Putamen (tissue), 1 donor: ENCODE measurements at regions not wholly inside any gene's neighbourhood (a gene's known extent, or its start where the extent isn't known, plus 50 kb on each side); places are given as distances from the start of the nearest gene placed in this dataset.

Experiments
- DNase-seq: peaks from one replicate; pipeline ENCODE4 v3.0.0-alpha.2; 2016; ENCODE audit warnings: low spot score

DNA sequence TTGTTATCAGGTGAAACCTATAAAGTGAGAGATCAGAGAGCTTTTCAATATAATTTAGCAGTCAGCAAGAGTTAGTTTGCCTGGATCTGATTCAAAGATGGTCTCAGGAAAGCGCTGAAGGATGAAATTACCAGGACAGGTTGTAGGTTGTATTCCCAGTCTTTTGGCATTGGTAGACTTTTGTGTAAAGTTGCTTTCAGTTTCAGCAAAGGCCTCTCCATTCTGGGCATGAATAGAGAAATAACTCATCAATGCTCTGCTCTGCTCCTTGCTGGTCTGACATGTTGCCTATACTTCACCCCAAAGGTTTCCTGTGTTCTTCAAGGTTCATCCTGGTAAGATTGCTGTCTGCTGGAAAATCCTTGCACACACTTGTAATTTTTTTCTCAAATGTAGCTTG lies 714.8 kb downstream of the EPM2A start:
- DNase-seq = no peak

DNA sequence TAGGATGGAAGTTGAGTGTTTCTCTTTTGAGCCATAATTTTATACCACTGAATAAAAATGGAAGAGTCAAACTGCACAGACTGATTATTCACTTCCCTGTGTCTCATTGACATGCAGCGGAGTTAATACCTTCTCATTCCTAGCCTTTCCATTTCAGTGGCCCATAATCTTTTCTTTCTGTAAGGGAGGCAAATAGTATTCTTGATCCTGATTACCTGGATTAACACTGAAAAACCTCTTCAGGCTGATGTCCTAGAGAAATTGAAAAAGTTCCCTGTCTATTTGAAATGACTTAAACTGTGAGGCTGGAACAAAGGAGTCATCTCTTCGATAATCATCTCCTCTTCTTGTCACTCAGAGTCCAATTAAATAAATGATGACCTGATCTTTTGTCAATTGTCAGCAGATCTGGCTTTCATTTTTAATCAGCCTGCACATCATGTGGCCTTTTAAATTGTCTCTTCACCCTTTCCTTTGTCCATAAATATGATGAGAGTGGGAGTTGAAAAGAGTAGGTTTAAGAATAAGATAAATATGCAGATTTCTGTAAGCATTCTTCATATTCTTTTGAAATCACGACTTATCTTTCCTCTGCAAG lies 713.0 kb downstream of the EPM2A start:
- no peak for DNase-seq

DNA sequence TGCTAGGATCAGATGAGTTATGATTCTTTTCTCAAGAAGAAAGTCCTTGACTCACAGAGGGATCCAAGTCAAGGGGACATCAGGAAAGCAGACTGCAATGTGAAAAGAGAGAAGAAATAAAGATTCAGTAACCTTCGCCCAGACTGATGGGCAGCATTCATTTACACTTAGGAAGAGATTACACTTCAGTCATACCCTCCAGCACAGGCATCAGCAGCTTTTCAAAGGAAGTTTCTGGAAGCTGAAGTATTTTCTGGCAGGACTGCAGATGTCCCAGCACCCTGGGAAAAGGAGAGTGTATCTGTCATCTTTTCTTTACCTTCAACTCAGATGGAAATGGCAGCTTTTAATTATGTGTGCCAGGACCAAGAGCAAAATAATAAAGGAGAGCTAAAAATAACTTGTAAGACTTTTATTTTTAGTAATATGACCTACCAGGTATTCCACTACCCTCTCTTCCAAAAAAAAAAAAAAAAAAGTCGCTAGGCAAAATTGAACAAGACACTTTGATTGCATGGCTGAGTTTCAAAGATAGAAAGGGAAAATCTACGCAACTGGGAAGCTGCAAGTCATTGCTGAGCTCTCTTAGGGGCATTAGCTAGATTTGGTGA lies 712.1 kb downstream of the EPM2A start:
- DNase-seq = no peak

DNA sequence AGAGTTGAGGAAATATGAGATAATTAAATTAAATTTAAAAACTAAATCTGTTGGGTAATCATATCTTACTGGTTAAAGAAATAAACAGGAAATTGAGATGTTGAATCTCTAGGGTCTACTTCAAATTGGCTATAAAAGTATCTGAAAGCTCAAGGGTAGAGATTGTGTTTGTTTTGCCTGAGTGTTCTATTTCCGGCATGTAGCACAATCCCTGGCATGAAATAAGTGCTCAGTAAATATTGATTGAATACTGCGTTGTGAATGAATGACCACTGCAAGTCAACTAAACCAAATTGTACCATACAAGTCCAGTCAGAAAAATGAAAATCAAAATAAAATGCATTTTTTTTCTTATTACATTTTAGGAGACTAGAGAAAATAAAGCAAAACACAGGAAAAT lies 709.8 kb downstream of the EPM2A start:
- DNase-seq = no peak

DNA sequence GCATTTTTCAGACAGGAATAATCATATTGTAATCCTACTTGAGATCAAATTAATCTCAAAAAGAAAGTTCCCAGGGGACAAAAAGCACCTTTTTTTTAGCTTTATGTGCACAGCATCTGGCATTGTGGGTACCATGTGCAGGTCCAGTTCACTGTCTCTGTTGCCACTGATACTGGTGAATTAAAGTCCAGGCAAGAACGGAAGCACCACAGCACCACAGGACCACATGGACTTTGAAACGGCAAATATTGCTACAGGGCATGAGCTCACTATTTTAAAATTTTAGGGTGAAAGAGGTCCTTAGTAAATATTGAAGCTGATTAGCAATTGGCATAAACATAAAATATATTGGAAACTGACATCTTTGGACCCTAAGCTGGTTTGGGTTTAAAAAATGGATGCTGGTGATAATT lies 709.0 kb downstream of the EPM2A start:
- no peak for DNase-seq

DNA sequence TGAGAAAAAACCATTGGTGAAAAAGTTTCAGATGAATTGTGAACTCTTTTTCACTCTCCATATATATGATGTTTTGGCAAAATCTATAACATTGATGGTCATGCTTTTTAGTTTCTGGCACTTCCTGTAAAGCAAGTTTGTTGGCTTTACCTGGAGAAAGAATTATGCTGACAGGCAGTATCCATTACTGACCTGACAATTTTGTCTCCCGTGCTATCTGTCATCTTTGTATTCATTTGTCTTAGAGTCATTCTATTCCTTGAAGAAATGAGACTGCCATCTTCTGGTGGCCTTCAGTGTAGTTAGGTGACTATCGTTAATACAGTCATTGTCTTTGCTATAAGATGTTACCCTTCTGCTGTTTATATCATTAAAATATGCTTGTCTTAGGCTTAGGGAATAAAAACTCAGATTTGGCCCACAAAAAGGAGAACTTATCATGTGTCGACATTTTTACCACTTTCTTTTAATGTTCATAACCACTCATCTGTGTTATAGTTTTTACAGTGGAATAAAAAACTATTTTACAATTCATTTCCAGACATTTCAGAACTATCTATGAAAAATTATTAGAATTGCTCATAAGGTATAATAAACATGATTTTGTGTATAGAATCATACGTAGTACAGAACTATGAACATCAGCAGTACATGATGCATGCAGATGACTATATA lies 707.0 kb downstream of the EPM2A start:
- DNase-seq = peak; percentile 16

DNA sequence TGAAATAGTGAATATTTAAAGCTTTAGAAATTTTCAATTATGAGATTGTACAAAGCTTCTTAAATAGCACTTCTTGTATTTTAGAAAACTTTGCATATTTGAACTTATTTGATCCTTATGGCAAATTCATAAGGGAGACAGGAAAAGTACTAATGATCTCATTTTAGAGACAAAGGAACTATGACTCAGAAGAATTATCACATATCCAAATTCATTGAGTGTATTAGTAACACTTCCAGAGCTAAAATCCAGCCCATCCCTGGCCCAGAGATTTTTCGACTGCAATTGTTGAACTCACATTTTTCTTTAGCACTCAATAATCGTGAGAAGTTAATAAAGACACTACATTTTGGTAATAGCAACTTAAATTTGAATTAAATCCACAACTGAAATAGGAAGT lies 704.3 kb downstream of the EPM2A start:
- peak; percentile 7 for DNase-seq

DNA sequence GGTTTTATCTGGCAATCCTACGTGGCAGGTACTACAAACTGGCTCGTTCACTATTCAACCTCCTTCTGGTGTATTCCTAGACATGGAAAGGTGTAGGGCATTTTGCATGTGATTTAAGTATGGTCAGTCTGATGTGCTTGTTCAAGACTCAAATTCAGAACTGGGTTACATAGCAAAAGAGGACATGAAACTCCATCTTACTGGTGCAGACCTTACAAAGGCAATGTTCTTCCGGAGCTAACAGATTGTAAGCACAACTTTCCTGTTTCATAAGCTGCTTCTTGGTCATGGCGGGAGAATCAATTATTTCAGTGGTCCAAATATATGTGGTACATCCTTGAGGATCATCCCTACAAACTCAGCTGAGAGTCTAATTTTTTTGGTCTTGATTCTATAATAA lies 703.4 kb downstream of the EPM2A start:
- DNase-seq = no peak

DNA sequence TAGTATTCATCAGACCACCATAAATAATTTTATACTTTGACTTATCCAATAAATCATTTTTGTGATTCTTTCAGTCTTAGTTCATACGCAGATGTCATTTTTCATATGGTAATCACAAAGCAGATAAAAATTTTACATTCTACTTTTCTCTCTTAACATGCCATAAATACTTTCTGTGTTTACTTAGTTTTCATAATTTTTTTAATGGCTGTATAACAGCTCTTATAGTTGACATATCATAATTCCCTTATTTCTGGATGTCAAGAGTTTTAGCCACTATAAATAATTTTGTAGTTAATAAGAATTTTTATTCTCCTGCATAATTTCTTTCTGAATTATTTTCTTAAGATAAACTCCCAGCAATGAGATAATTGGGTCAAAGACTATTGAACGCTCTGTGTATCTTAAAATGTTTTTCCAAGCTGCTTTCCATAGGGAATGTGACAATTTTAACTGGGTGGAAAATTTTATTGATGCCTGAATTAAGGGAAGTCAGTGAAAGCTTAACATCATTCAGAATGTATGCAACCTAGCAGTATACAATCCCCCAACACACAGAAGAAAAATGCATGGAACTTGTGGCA lies 702.7 kb downstream of the EPM2A start:
- no peak for DNase-seq

DNA sequence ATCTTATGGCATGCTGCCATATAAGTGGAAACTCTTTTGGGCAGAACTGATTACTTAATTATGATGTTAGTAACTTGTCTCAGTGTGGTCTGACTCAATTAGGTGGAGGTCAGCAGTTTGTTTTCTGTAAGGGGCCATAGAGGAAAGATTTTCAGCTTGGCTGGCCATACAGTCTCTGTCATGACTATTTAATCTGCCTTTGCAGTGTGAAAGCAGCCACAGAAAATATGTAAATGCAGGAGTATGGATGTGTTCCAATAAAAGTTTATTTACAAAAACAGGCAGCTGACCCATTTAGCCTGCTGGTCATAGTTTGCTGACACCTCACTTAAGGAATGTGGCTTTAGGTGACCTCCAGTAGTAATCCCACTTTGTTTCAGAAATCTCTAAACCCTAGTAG lies 700.7 kb downstream of the EPM2A start:
- DNase-seq = no peak

DNA sequence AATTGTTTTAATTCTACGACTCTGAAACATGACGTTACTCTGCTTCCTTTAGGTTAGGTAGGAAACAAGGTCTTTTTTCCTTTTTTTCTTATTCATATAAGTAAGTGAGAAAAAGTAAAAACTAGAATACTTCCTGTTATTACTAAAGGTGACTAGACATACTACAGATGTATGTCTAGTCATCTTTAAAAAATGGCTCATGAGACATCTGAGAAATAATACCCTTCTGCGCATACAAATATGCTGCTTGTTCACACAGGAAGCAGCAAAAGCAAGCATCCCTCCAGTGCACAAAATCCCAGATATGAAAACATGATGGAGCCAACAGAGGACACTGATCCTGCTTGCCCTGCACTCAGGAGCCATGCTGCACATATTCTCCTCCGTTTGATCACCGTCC lies 699.1 kb downstream of the EPM2A start:
- no peak for DNase-seq

DNA sequence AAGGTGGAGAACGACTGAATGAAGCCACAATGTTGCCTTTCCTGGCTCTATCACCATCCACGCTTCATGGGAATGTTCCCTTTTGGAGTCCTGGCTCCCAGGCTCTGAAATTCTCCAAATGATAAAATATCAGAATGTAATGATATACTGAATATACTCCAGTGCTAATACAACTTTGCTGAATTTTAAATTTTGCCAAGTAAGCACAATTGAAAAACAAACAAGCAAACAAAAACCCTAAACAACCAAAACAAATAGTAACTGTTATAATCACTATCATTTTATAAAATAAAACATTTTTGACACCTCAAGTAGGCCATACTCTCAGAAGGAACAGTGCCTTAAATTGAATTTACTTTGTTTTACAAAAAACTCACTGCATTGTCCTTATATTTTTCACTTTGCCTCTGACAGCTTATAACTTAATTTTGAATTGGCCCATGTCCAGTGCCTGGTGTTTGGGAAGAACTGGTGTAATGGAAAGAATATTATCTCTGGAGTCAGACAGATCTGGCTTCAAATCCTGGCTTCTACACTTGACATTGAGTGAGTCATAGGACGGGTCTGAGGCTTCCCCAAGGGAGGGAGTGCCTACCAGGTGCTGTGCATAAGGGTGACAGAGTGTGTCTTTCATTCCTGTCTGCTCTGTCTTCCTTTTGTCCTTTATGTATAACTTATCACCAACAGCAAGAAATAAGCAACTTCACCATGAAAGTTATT lies 698.3 kb downstream of the EPM2A start:
- DNase-seq = no peak

DNA sequence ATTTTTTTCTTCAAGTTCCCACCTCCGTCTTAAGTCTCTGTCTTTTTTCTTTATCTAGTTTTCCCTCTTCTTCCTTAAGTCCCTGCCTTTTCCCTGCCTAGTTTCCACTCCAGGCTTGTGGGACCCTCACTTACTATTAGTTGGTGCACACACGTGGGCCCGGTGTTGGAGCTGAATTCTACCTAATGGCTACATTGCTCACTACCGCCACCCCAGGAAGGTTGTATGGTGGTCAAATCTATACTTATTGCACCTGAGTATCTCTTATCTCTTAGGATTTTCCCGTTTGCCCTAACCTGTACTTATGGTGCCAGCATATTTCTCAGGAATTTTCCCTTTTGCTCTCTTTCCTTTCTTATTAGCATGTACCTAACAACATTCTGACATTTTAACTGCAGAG lies 692.8 kb downstream of the EPM2A start:
- DNase-seq = no peak

DNA sequence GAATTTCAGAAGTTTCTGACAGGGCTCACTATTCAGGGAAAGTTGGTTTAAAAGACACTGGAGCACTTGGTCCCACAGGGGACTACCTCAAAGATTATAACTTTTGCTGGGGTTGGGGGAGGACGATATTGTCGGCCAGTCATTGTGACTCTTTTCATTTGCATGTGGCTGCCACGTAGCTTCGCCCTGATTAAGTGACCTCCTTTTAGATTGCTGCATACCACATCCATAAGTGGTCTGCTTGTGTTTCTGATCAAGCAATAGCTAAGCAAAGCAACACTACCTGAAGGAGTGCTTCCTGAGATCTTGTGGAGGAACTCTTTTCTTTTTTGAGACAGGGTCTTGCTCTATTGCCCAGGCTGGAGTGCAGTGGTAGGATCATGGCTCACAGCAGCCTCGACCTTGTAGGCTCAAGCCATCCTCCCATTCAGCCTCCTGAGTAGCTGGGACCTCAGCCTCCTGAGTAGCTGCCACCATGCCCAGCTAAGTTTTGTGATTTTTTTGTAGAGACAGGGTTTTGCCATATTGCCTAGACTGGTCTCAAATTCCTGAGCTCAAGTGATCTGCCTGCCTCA lies 691.3 kb downstream of the EPM2A start:
- no peak for DNase-seq

DNA sequence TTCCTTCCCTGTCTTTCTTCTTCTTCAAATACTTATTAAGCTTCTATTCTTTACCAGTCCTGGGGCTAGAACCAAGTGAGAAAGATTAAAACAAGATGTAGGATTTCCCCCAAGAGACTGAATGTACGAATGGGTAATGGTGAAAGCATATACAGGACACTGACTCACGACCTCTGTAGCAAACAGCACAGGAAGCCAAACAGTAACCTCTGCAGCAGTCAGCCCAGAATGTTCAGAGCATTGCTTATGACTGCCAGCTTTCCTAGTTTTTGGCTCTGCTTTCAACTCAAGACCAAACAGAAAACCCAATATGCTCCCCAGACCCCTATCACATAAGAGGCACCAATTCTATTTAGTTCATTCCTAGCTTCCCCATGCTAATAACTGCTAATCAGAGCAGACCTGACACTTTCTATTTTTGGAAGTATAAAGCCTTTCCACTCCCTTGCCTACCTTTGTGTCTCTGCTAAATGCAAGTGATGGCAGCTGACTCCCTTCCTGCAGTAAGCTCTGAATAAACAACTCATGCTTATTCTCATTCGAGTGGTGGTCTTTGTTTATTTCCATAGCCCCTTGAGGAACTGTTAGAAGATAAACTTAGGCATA lies 690.6 kb downstream of the EPM2A start:
- no peak for DNase-seq

DNA sequence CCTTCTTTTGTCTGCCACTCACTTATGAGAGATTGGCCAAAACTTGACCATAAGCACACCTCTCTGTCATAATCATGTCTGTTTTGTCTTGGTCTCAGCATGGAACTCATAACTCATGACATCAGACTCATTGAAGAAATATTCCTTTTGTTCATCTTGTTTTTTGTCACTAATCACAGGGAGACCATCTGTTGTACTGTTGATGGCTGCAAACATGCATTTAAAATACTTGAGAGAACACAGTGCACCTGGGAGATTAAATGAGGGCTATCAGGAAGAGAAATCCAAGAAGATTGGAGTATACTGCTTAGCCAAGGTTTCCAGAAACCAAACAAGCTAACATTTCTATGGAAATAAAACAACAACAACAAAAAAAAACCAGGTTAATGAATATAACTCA lies 689.7 kb downstream of the EPM2A start:
- no peak for DNase-seq

DNA sequence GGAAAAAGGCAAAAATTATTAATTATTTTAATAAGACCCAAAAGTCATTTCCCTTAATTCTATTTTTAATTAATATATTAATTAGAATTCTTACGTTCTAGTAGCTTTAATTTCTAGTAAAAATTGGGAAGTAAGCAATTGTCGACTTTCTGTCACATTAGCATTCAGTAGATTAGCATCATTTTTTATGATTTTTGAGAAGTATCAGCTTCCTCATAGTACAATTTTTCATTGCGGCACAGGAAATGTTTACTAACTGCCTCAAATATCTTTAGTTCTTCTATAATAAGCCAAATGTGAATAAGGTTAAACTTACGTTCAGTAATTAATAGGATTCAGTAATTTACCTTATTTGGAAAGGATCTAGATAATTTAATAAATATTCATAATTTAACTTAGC lies 687.4 kb downstream of the EPM2A start:
- DNase-seq = no peak

DNA sequence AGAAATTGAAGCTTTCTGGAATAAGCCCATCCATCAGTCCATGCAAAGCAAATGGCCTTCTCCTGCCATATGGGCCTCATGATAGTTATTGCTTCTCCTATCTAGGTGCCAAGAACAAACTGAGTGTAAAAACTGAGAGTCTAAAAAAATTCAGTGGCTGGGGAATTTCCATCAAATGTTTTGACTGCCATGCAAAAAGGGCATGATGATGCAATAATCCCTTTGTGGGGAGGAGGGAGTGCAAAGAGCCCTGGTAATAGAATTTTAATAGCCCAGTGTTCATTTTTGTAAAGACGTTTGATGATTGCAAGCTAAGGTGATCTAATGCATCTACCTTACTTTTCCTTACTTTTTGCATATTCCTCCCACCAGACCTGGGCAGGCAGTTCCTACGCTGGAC lies 683.7 kb downstream of the EPM2A start:
- no peak for DNase-seq

DNA sequence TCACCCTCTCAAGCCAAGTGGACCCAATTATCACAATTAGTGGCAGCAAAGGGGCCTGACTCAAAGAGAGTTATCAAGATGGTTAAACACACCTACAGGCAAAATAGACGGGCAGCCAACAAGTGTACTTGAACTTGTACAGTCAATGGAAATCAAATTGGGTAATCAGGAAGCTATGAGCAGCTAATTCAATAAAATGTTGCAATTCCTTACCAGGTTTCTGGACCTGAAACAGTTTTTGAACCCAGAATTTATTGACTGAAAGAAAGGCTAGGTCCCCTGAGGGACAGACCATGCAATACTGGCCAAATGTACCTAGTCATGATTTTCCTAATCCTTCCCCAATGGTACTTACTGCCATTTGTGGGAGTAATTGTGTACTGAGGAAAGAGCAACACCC lies 679.8 kb downstream of the EPM2A start:
- no peak for DNase-seq

DNA sequence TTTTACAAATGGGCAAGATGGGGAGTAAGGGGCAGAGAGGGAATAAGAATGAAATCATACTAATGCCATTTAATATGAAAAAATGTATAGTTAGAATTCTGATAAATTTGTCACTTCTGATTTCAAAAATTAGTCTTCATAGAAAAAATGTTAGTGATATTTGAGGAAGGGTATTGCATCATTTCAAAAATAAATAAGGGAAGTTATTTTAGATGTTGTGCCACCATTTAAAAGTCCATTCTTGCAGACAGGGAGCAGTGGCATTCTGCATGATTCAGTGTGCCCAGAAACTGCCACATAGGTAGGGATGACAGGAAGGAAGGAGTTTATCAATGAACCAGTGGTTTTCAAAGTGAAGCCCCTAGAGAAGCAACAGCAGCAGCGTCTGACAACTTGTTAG lies 674.6 kb downstream of the EPM2A start:
- DNase-seq = no peak

DNA sequence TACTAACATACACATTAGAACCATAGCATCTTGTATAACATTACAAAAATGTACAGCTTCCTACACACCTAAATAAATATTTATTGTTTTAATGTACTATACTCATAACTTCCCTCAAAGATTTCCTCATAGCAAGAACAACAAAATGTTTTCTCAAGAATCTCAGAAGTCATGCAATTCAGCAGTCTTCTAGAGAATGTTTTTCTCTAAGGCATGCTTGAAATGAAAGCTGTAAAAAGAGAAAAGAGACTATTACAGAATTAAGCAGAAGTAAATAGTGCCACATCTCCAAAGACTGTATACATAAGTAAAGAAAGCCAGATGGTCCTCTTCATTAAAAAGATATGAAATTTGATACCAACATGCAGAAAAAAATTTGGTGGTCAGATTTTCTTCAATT lies 672.2 kb downstream of the EPM2A start:
- no peak for DNase-seq

DNA sequence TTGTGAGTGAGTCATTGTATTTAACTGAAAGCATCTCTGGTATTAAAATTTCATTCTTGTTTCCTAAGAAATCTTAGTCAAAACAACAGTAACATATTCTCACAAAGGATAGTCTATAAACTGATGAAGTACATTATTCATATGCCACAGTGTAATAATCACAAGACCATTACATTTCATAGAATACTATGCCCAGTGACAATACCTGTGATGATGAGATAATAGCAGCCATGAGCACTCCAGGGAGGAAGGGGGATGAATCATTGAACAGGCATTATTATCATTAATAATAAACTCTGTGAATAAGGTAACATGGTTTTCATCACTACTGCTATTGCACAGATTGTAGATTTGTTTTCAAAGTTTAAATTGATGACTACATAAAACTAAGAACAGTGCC lies 667.9 kb downstream of the EPM2A start:
- DNase-seq = no peak
